Activated CD4-positive, CD25-positive, alpha-beta regulatory T cell (primary cell): ENCODE measurements at regions not wholly inside any gene's neighbourhood (a gene's known extent, or its start where the extent isn't known, plus 50 kb on each side); places are given as distances from the start of the nearest gene placed in this dataset.

Experiments used
- DNase-seq, 4 experiments: peaks; one replicate each; lab custom pipeline; 2025; lab: John Stamatoyannopoulos, UW

GRCh38 chr4:3382251-3382650 lies 59.5 kb upstream of the HGFAC start:
- no peak for DNase-seq

DNA sequence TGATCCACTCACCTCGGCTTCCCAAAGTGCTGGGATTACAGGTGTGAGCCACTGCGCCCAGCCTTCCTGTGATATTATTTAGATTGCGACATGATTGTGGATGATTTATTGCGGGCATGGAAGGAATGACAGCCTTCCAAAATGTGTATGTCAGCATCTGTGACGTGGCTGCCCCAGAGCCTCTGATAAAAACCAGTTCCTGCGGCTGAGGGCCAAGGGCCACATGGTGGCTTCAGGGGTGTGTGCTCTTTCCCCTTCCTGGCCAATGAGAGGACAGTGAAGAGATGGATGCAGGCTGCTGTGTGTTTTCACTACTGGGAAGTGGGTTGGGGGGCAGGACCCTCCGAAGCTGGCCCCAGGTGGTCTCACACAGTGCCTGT lies 57.4 kb upstream of the HGFAC start:
- no peak for DNase-seq

- DNase-seq: no peak
These were observed 56.7 kb upstream of the HGFAC start for GRCh38 chr4:3384771-3385710.

- DNase-seq: no peak
These were observed 55.9 kb upstream of the HGFAC start for GRCh38 chr4:3385711-3386420.

- DNase-seq: no peak
These were observed 55.2 kb upstream of the HGFAC start for GRCh38 chr4:3386526-3386925.

GRCh38 chr4:3387154-3387942 lies 54.4 kb upstream of the HGFAC start:
- DNase-seq: no peak

DNA sequence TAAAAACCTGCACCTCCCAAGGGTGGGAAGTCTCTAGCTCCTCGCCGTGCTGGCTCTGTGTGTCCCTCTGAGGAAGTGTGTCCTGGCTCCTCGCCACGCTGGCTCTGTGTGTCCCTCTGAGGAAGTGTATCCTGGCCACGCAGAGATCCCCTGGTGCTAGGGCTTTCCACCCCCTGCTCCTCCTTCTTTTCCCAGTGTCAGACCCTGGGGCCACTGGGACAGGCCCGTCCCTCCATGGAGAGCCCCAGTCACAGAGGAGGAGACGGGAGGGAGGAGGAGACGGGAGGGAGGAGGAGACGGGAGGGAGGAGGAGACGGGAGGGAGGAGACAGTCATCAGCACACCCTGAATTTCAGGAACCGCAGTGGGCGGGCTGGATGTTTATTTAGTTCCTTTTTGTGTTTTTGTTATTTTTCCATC lies 53.8 kb upstream of the HGFAC start:
- DNase-seq: no peak

DNA sequence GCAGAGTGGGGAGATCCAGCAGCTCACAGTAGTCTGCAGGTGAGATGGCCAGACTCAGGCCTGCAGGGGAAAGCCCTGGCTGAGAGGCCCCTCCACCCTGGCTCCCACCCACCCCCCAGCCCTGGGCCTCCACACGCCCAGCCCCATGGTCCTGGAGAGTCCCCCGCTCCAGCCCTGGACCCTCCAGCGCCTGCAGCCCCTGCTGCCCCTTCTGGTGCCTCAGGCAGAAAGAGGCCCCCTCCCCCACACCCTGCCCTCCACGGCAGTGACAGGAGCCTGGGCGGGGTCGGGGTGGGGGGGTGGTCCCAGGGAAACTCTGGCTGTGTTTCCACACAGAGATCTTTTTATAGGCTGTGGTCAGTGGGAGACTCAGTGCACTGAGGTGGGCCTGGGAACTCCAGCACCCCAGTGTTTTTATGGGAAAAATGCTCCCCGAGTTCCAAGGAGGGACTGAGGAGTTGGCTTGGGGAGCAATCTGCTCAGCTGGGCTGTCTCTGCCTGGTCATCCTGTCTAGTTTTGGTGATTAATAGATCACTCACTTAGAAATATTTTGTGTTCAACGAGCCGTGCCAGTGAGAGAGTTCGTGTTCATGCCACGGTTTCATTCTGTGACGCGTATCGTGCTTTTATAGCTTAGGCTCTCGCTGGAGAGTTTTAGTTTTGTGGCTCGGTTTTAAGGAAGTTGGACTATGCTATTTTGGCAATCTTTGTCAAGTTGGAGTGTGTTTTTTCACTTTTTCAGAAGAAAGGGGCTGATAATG lies 53.1 kb upstream of the HGFAC start:
- no peak for DNase-seq

DNA sequence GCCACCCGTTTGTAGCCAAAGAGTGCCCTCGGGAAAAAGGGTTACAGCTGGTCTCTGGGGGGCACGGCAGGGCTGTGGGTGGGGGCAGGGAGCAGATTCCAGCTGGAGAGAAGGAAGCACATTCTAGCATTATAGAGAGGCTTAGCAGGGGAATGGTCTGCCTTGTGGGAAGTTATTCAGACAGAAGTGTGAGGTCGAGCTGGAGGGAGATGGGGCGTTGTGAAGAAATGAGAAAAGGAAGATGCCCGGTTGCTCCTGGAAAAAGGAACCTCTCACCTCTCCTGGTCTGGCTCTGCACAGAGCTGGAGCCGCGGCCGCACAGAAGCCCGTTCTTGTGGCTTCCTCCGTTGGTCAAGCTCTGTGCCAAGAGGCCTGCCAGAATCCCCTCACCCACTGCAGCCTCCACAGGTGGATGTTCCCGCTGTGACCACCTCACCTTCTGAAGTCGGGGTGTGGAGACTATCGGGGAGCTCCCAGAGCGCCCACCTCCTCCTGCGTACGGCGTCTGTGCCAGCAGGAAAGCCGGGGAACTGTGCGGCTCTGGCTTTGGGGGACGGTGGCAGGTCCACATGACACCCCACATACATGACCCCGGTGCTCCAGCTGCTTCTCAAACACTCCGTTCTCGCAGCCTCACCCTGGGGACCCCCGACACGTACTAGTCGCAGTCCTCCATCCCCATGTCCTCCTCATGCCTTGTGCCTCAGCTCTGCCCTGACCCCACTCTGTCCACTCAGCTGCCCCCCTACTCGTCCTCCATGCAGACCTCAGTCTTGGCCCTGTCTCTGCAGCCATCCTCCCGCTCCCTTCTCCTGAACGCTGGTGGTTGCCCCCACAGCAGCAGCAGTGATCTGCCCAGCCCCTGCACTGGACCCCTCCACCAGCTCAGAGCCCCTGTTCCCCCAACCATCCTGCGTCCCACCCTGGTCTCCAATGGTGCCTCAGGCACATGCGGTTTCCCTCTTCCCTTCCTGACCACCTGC lies 52.2 kb upstream of the HGFAC start:
- DNase-seq: no peak

- DNase-seq: no peak
These were observed 51.4 kb upstream of the HGFAC start for GRCh38 chr4:3390288-3390811.

DNA sequence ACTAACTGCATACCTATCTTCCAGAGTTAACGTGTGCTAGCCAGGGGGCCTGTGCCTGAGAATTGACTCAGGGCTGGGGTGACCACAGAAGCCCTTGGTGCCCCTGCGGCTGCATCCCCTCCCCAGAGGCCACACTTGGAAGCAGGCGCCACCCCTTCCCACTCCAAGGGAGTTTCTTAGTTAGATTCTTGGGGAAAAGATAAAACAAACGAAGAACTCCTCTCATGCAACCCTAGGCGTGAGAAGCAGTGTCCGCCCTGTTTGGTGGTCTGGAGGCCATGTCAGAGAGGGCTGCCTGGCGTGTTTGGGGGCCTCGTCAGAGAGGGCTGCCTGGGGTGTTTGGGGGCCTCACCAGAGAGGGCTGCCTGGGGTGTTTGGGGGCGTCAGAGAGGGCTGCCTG lies 50.3 kb upstream of the HGFAC start:
- DNase-seq: no peak
